SK-N-SH (cell line): ENCODE measurements at regions not wholly inside any gene's neighbourhood (a gene's known extent, or its start where the extent isn't known, plus 50 kb on each side); places are given as distances from the start of the nearest gene placed in this dataset.
"Not testable (repeated sequence)": the region's sequence is repeated elsewhere in the genome, so short reads cannot be mapped to it uniquely, and the experiment has no call there.

ENCODE experiments used
- CTCF ChIA-PET: fragments of 300-600, 350-600 bp; formaldehyde crosslinking; extraction: SDS; loops from one replicate; lab custom pipeline; 2021; lab: Yijun Ruan, JAX
- POLR2A ChIA-PET: fragments of 350-600 bp; sonication (Branson Sonifier 250); formaldehyde crosslinking; extraction: SDS; loops from one replicate; lab custom pipeline; 2020; ENCODE audit warnings: antibody characterized with exemption, inconsistent platforms; lab: Yijun Ruan, JAX
- DNase-seq: peaks from one replicate; pipeline ENCODE4 v3.0.0; 2012
- H2AFZ ChIP-seq: fragments of 200-600 bp; sonication (generic); 2 replicates; pipeline ENCODE4 v1.8.1; 2016; ENCODE audit warnings: antibody characterized with exemption, mild to moderate bottlenecking, low read depth
- H3F3A ChIP-seq: fragments of 200-600 bp; sonication (generic); replicated peaks from 2 replicates; pipeline ENCODE3; 2016; ENCODE audit warnings: antibody characterized with exemption, mild to moderate bottlenecking; ENCODE audit not compliant: insufficient read depth
- H3K27ac ChIP-seq, 2 experiments: fragments of 200-500 bp in 1 of 2; fragments of 200-600 bp in 1 of 2; sonication (Bioruptor generic) in 1 of 2; sonication (generic), shearing (Covaris generic) in 1 of 2; 2 replicates each; pipeline versions ENCODE4 v1.5.1 to v1.6.1; 2014 to 2016; ENCODE audit warnings: low read depth in 2 of 2, inconsistent platforms in 1 of 2, low read length in 1 of 2, mild to moderate bottlenecking in 1 of 2, mixed read lengths in 1 of 2
- H3K27me3 ChIP-seq: fragments of 200-600 bp; sonication (generic), shearing (Covaris generic); 2 replicates; pipeline ENCODE4 v1.6.1; 2016; ENCODE audit warnings: mixed run types; ENCODE audit not compliant: insufficient read depth
- H3K36me3 ChIP-seq, 2 experiments: fragments of 200-500 bp in 1 of 2; fragments of 200-600 bp in 1 of 2; sonication (Bioruptor generic) in 1 of 2; sonication (generic) in 1 of 2; replicated peaks in 1 of 2; 2 replicates each; pipeline versions ENCODE3 to v1.5.1; 2014 to 2016; ENCODE audit warnings: low read length in 1 of 2, mild to moderate bottlenecking in 1 of 2; ENCODE audit not compliant: insufficient read depth in 2 of 2, control insufficient read depth in 1 of 2
- H3K4me1 ChIP-seq, 2 experiments: fragments of 200-500 bp in 1 of 2; fragments of 200-600 bp in 1 of 2; sonication (Bioruptor generic) in 1 of 2; sonication (generic), shearing (Covaris generic) in 1 of 2; 2 replicates each; pipeline versions ENCODE4 v1.5.1 to v1.6.1; 2014 to 2016; ENCODE audit warnings: low read depth in 1 of 2, low read length in 1 of 2, mixed run types in 1 of 2; ENCODE audit not compliant: insufficient read depth in 2 of 2, control insufficient read depth in 1 of 2
- H3K4me2 ChIP-seq: fragments of 200-600 bp; sonication (generic), shearing (Covaris generic); 2 replicates; pipeline ENCODE4 v1.6.1; 2017; ENCODE audit warnings: mixed run types
- H3K4me3 ChIP-seq, 2 experiments: fragments of 200-500 bp in 1 of 2; fragments of 200-600 bp in 1 of 2; sonication (Bioruptor generic) in 1 of 2; sonication (generic), shearing (Covaris generic) in 1 of 2; 2 replicates each; pipeline versions ENCODE4 v1.5.1 to v1.8.1; 2014 to 2016; ENCODE audit warnings: low read depth in 2 of 2, inconsistent platforms in 1 of 2, low read length in 1 of 2, mild to moderate bottlenecking in 1 of 2, mixed read lengths in 1 of 2, moderate library complexity in 1 of 2
- H3K79me2 ChIP-seq: fragments of 200-600 bp; sonication (generic); 2 replicates; pipeline ENCODE4 v1.8.1; 2017; ENCODE audit warnings: mild to moderate bottlenecking; ENCODE audit not compliant: insufficient read depth
- H3K9ac ChIP-seq: fragments of 200-600 bp; sonication (generic); 2 replicates; pipeline ENCODE4 v1.6.1; 2017; ENCODE audit warnings: mixed run types
- H3K9me2 ChIP-seq: fragments of 200-600 bp; sonication (generic); 2 replicates; pipeline ENCODE4 v1.6.1; 2017; ENCODE audit warnings: mixed run types
- H3K9me3 ChIP-seq: fragments of 200-600 bp; sonication (generic); 2 replicates; pipeline ENCODE4 v1.6.1; 2017; ENCODE audit warnings: mixed run types, mild to moderate bottlenecking, moderate library complexity
- H4K20me1 ChIP-seq: fragments of 200-600 bp; sonication (generic); 2 replicates; pipeline ENCODE4 v1.6.1; 2017; ENCODE audit warnings: mild to moderate bottlenecking, mixed run types; ENCODE audit not compliant: insufficient read depth
- WGBS: methylation state at CpG from one replicate; pipeline ENCODE4 v1.1.6; 2017; ENCODE audit warnings: low lambda C conversion rate; 5-methylcytosine and 5-hydroxymethylcytosine counted together

- H3K4me1 ChIP-seq, H3K4me3 ChIP-seq, POLR2A ChIA-PET, DNase-seq, H4K20me1 ChIP-seq, H3K36me3 ChIP-seq, H2AFZ ChIP-seq, H3K9ac ChIP-seq, CTCF ChIA-PET, H3K79me2 ChIP-seq, H3K9me2 ChIP-seq, H3K4me2 ChIP-seq, H3F3A ChIP-seq, H3K27ac ChIP-seq, H3K9me3 ChIP-seq: not testable (repeated sequence)
- peaks cover 35% of the 10 kb centered on the region; the same call in 1 of the 2 replicates for H3K27me3 ChIP-seq
- WGBS = 12% methylated on average over 5 of the region's 5 CpGs
These were observed 183.3 kb upstream of the LRRC61 start for GRCh38 chr7:150139840-150140239.

DNA sequence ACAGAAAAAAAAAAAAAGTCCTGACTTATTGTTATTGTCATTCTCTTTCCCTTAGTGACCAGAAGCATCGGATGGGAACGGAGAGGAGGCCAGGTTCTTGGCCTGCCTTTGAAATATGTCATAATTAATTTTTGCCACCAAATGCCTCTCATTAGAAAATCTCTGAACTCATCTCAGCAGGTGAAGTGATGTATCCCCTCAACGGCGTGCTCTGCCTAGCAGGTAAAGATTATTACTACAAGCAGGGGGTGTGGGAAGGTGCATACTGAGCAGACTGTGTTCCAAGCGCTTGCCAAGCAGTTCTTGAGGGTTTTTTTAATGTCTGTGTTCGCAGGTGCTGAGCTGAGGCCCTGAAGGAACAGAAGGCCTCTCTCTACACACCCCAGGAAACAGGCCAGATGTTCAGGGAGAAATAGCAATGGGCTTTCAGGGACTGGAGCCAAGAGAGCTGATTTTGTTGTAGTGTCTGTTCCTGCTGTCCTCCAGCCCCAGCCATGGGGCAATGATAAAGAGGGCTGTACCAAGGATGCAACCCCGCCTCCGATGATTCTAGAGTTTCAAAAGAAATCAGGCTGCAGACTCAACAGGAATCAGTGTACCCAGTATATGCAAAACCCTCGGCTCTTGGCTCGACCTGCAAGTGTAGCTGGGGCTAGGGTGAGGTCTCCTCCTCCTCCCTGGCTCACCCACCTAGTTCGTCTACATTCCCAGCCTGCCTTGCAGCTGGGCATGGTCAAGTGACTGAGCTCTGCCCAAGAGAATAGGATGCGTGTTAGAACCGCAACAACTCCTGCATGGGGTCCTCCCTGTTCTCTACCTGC, 181.4 kb upstream of the LRRC61 start:
- H3K9ac ChIP-seq, POLR2A ChIA-PET, H4K20me1 ChIP-seq, H3K36me3 ChIP-seq, H3K9me3 ChIP-seq, CTCF ChIA-PET, H3F3A ChIP-seq, DNase-seq, H2AFZ ChIP-seq, H3K9me2 ChIP-seq, H3K79me2 ChIP-seq, H3K4me3 ChIP-seq, H3K4me2 ChIP-seq, H3K4me1 ChIP-seq, H3K27ac ChIP-seq: not testable (repeated sequence)
- peaks cover 24% of the 10 kb centered on the region; the same call in 1 of the 2 replicates for H3K27me3 ChIP-seq
- 9% methylated on average over 13 of the region's 13 CpGs for WGBS

DNA sequence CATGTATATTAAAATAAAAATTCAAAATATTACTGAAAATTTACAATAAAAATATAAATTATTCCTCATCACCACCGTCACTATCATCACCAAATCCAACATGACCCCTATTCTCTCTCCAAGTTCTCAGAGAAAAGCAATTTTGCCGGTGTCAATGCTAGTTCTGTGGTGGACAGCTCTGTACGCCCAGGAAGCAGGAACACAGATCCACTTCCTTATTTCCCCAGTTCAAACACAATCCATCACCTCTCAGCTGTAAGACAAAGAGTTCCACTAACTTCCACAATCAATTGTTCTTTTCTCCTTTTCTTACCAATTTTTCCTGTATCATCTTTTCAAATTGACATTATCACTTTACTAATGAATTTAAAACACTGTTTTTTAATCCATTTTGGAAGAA, 177.0 kb upstream of the LRRC61 start:
- peaks cover 12% of the 10 kb centered on the region; the same call in 1 of the 2 replicates for H3K27me3 ChIP-seq

DNA sequence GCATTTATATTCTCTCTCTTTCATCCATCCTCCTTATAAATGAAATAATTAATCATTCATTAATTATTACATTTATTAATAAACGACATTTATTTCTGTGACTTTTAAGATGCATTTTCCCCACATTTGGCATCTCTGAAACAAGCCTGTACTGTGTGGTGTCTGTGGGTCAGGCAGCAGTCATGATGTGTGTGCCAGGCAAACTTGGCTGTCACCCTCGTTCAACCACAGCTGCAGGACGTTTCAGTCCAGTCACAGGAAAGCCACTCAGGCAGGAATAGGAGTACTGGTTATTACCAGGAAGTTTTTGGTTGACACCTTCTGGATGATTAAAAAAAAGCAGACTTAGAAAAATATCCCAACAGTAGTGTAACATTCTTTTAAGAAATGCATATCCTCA, 175.6 kb upstream of the LRRC61 start:
- H3K27ac ChIP-seq, H3K9ac ChIP-seq, H2AFZ ChIP-seq, POLR2A ChIA-PET, H3K4me1 ChIP-seq, H4K20me1 ChIP-seq, CTCF ChIA-PET, H3K79me2 ChIP-seq, H3F3A ChIP-seq, H3K9me2 ChIP-seq, H3K27me3 ChIP-seq, H3K4me2 ChIP-seq, H3K36me3 ChIP-seq, DNase-seq, H3K4me3 ChIP-seq, H3K9me3 ChIP-seq: not testable (repeated sequence)
- WGBS = 0% methylated on average over 3 of the region's 3 CpGs

More for the DNA sequence above, 177.0 kb upstream of the LRRC61 start:
- H3K4me2 ChIP-seq, H3K4me1 ChIP-seq, CTCF ChIA-PET, H3K9me3 ChIP-seq, H2AFZ ChIP-seq, POLR2A ChIA-PET, H3K36me3 ChIP-seq, H3K9ac ChIP-seq, H4K20me1 ChIP-seq, H3K79me2 ChIP-seq, H3K9me2 ChIP-seq, H3K27ac ChIP-seq, H3K4me3 ChIP-seq, DNase-seq, H3F3A ChIP-seq: not testable (repeated sequence)
- 10% methylated on average over 3 of the region's 3 CpGs for WGBS

DNA sequence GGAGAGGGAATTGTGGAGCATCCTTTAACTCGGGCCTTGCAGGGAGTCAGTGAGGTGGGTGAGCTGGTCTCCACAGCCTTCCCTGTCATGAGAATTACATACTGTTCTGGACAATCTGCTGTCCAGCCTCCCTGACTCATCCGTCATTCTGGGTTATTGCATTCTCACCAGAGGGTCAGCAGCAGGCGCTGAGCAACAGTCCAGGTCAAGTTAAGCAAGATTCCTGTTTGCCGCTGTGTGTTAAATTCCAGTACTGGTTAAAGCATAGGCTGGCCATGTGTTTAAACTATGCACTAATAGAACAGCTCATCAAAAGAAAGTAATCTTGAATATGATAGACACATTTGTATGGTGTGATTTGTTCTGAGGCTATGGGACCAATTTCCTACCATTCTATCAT, 167.1 kb upstream of the LRRC61 start:
- H3K79me2 ChIP-seq, POLR2A ChIA-PET: not testable (repeated sequence)
- 31% methylated on average over 3 of the region's 4 CpGs for WGBS

GRCh38 chr7:150158696-150159095, 164.5 kb upstream of the LRRC61 start:
- H3K4me2 ChIP-seq, H3K36me3 ChIP-seq, CTCF ChIA-PET, H4K20me1 ChIP-seq, H3K9ac ChIP-seq, H3K9me2 ChIP-seq, H3K79me2 ChIP-seq, H3K4me3 ChIP-seq, H3K27me3 ChIP-seq, H3K4me1 ChIP-seq, H3K9me3 ChIP-seq, DNase-seq, H3F3A ChIP-seq, POLR2A ChIA-PET, H3K27ac ChIP-seq, H2AFZ ChIP-seq: not testable (repeated sequence)
- WGBS = 18% methylated on average over 15 of the region's 15 CpGs

More for the DNA sequence above, 167.1 kb upstream of the LRRC61 start:
- H3K4me1 ChIP-seq, H2AFZ ChIP-seq, H3K27me3 ChIP-seq, H4K20me1 ChIP-seq, CTCF ChIA-PET, H3K9me2 ChIP-seq, H3K4me2 ChIP-seq, H3K4me3 ChIP-seq, H3K9me3 ChIP-seq, DNase-seq, H3F3A ChIP-seq, H3K9ac ChIP-seq, H3K36me3 ChIP-seq, H3K27ac ChIP-seq: not testable (repeated sequence)
